ENCODE measurements at regions not wholly inside any gene's neighbourhood (a gene's known extent, or its start where the extent isn't known, plus 50 kb on each side); places are given as distances from the start of the nearest gene placed in this dataset.

DNA sequence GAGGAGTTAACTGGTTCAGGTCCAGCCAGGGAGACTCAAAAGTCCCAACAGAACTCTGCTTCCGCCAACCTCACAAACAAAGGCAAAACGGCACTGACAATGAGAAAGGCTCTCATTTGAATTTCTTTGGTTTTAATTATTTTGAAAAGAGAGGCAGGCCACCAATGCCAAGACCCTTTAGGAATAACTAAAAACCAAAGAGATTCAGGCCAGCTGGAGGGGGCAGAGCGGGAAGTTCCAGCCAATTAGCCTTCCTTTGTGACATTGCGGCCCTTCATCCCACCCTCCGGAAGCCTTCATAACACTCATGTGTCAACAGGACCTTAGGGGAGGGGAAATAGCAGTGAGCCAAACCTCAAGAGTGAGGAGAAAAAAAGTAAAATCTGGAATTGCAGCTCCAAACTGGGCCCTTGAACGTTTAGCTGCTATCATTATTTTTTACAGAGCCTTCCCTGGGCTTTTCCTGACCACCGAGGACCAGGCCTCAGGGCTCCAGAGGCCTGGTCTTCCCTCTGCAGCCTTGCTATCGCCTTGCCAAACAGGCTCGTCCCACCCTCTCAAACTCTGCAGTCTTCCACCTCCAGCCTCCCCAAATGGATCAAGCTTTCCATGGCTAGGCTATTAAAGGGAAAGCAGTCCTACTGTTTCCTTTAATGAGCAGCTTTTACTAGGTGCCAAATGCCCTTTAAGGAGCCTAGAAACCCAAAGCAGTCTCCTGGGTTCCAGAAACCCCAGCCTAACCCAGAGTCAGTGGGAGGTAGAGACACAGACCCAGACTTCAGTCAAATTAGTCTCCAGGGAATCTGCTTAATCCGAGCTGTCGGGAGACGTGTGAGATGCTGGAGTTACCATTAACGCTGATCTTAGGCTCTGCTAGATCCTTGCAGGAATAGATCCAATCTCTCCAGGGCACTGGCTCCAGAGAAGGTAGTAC lies 114.2 kb downstream of the CCDC34 start:
- Histone ChIP-seq H3K79me2 (ENCODE audit: insufficient read depth) (no peaks in the 10 kb centered on the region), H3K4me1 (ENCODE audit: control insufficient read depth in 1 of 2, insufficient read depth in 2 of 2, low read depth in 1 of 2, low read length in 1 of 2) (peaks cover 0 to 2% of the 10 kb centered on the region in 2 experiments; a peak in 2 of 4 replicates), H3K9me2 (no peaks in the 10 kb centered on the region), H3F3A (replicated peaks; ENCODE audit: insufficient read depth) (no peaks in the 10 kb centered on the region), H3K4me3 (ENCODE audit: low read depth in 2 of 2, low read length in 1 of 2) (no peak overlapping the region), H3K27me3 (ENCODE audit: insufficient read depth) (no peaks in the 10 kb centered on the region), H2AFZ (ENCODE audit: low read depth) (no peak overlapping the region), H4K20me1 (ENCODE audit: insufficient read depth) (no peaks in the 10 kb centered on the region), H3K9ac (no peak overlapping the region), H3K27ac (ENCODE audit: low read depth in 2 of 2, low read length in 1 of 2) (no peak overlapping the region), H3K9me3 (no peaks in the 10 kb centered on the region), H3K4me2 (no peak overlapping the region), H3K36me3 (replicated peaks in 1 of 2; ENCODE audit: control insufficient read depth in 1 of 2, insufficient read depth in 2 of 2, low read length in 1 of 2) (no peaks in the 10 kb centered on the region)
- 88% methylated on average over 13 of the region's 13 CpGs for WGBS (ENCODE audit: low lambda C conversion rate)
- ChIA-PET POLR2A (no interaction called here), CTCF (interaction anchor here (2.2 kb wide), 1 partner anchor 65 kb away, joined by 5 read pairs; no protein-coding TSS in a partner anchor)
- no peak for DNase-seq
- TF ChIP-seq JUND (IDR thresholded peaks at IDR 0.05) (no peak), CHD2 (IDR thresholded peaks at IDR 0.05; ENCODE audit: low read length, partially characterized antibody) (no peak), MXI1 (IDR thresholded peaks at IDR 0.05; ENCODE audit: low read depth, low read length) (no peak), GATA2 (CRISPR knock-in tag; IDR thresholded peaks at IDR 0.05) (no peak), FOSL2 (IDR thresholded peaks at IDR 0.05; ENCODE audit: borderline replicate concordance, low read depth) (no peak), RFX5 (IDR thresholded peaks at IDR 0.05; ENCODE audit: low read length) (no peak)
- TF ChIP-seq, protein P1, sequence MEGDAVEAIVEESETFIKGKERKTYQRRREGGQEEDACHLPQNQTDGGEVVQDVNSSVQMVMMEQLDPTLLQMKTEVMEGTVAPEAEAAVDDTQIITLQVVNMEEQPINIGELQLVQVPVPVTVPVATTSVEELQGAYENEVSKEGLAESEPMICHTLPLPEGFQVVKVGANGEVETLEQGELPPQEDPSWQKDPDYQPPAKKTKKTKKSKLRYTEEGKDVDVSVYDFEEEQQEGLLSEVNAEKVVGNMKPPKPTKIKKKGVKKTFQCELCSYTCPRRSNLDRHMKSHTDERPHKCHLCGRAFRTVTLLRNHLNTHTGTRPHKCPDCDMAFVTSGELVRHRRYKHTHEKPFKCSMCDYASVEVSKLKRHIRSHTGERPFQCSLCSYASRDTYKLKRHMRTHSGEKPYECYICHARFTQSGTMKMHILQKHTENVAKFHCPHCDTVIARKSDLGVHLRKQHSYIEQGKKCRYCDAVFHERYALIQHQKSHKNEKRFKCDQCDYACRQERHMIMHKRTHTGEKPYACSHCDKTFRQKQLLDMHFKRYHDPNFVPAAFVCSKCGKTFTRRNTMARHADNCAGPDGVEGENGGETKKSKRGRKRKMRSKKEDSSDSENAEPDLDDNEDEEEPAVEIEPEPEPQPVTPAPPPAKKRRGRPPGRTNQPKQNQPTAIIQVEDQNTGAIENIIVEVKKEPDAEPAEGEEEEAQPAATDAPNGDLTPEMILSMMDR (IDR thresholded peaks at IDR 0.05), result no peak
- TF ChIP-seq, protein P2, sequence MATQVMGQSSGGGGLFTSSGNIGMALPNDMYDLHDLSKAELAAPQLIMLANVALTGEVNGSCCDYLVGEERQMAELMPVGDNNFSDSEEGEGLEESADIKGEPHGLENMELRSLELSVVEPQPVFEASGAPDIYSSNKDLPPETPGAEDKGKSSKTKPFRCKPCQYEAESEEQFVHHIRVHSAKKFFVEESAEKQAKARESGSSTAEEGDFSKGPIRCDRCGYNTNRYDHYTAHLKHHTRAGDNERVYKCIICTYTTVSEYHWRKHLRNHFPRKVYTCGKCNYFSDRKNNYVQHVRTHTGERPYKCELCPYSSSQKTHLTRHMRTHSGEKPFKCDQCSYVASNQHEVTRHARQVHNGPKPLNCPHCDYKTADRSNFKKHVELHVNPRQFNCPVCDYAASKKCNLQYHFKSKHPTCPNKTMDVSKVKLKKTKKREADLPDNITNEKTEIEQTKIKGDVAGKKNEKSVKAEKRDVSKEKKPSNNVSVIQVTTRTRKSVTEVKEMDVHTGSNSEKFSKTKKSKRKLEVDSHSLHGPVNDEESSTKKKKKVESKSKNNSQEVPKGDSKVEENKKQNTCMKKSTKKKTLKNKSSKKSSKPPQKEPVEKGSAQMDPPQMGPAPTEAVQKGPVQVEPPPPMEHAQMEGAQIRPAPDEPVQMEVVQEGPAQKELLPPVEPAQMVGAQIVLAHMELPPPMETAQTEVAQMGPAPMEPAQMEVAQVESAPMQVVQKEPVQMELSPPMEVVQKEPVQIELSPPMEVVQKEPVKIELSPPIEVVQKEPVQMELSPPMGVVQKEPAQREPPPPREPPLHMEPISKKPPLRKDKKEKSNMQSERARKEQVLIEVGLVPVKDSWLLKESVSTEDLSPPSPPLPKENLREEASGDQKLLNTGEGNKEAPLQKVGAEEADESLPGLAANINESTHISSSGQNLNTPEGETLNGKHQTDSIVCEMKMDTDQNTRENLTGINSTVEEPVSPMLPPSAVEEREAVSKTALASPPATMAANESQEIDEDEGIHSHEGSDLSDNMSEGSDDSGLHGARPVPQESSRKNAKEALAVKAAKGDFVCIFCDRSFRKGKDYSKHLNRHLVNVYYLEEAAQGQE (IDR thresholded peaks at IDR 0.05; ENCODE audit: low read depth, low read length), result no peak
- TF ChIP-seq, protein P3, sequence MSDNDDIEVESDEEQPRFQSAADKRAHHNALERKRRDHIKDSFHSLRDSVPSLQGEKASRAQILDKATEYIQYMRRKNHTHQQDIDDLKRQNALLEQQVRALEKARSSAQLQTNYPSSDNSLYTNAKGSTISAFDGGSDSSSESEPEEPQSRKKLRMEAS (IDR thresholded peaks at IDR 0.05; ENCODE audit: low read depth), result no peak
- TF ChIP-seq, protein P4, sequence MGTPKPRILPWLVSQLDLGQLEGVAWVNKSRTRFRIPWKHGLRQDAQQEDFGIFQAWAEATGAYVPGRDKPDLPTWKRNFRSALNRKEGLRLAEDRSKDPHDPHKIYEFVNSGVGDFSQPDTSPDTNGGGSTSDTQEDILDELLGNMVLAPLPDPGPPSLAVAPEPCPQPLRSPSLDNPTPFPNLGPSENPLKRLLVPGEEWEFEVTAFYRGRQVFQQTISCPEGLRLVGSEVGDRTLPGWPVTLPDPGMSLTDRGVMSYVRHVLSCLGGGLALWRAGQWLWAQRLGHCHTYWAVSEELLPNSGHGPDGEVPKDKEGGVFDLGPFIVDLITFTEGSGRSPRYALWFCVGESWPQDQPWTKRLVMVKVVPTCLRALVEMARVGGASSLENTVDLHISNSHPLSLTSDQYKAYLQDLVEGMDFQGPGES (IDR thresholded peaks at IDR 0.05; ENCODE audit: low read depth, low read length), result no peak

Measured in SK-N-SH (cell line).